Peyer's patch (tissue), 4 donors: ENCODE measurements at regions not wholly inside any gene's neighbourhood (a gene's known extent, or its start where the extent isn't known, plus 50 kb on each side); places are given as distances from the start of the nearest gene placed in this dataset.

Source experiments
- CTCF ChIP-seq, 6 experiments: fragments of 450-650 bp in 4 of 6; fragments of 200-600 bp in 2 of 6; sonication (generic) in 1 of 6; IDR thresholded peaks; one replicate each; pipeline ENCODE4 v1.5.1; 2017 to 2019; ENCODE audit warnings: antibody characterized with exemption in 6 of 6, mild to moderate bottlenecking in 3 of 6, moderate library complexity in 1 of 6
- POLR2A ChIP-seq, 2 donors: fragments of 450-650 bp; IDR thresholded peaks; one replicate each; pipeline ENCODE4 v1.5.1; 2017; ENCODE audit warnings: antibody characterized with exemption in 2 of 2, mild to moderate bottlenecking in 2 of 2, moderate library complexity in 2 of 2

- TF ChIP-seq POLR2A (IDR thresholded peaks at IDR 0.05) (no peak), CTCF (IDR thresholded peaks at IDR 0.05) (no peak)
Measured at GRCh38 chr4:129970801-129971200, 874.8 kb downstream of the C4orf33 start.
